ENCODE measurements at regions not wholly inside any gene's neighbourhood (a gene's known extent, or its start where the extent isn't known, plus 50 kb on each side); places are given as distances from the start of the nearest gene placed in this dataset.

DNA sequence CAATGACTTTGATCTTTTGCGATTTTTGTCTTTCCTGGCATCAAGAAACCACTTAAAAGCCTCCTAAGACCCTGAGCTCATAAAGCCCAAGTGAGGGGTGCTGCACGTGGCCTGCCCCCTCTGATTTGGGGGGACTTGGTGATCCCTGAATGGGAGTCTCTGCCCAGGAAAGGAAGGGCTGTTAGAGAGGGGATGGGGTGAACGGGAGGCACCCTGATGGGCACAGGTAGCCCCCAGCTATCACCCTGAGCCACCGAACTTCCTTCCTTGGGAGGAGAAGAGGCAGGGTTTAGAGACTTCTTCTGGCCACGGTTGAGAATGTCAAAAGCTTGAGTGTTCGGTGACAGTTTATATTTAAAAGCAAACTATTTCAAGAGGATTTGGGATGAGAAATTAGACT lies 305.5 kb downstream of the ZNF536 start:
- no peak for DNase-seq

DNA sequence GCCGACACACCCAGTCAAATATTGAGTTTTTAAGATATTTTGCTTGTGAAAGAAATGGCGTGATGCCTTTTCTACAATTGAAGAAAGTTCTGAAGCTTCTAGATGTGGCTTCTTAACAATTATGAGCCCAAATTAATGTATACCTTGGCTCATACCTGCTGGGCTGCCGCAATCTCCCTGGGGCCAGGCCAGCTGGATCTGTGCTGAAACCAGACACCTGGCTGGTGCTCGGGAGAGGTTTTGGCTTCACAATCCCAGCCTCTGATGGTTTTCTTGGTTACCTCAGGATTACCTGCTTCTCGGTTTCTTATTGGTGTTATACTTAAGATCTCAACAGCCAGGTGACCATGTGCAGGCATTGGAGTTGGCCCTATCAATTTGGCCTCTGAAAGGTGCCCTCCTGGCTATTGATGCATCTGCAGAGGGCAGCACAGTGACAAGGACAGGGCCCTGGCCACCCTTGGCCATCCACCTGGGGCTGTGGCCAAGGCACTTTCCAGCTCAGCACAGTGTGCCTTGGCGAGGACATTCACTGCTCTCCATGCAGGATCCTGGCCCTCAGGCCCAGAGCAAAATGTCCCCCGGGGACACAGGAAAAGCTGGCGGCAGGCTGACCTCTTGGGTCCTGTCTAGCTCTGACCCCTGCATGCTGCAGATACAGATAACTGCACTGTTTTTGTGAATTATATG lies 305.0 kb downstream of the ZNF536 start:
- DNase-seq, result no peak

DNA sequence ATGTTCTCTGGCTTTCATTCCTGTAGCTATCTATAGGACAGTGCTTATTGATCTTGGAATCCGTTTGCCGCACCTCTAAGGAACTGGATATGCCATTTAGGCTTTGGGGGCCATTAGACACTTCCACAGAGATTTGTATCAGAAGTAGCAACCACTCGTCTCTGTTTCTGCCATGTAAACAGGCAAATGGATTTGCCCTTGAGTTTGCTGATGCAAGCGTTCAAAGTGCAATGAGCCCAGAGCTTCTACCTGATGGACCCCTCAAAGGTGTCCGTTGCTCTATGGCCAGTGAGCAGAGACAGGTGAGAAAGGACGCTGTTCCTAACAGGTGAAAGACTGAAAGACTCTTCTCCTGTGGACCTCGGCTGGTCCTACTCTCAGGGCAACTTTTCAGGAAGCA lies 302.9 kb downstream of the ZNF536 start:
- no peak for DNase-seq

- no peak for DNase-seq
These were observed 302.5 kb downstream of the ZNF536 start for GRCh38 chr19:30674656-30675055.

DNA sequence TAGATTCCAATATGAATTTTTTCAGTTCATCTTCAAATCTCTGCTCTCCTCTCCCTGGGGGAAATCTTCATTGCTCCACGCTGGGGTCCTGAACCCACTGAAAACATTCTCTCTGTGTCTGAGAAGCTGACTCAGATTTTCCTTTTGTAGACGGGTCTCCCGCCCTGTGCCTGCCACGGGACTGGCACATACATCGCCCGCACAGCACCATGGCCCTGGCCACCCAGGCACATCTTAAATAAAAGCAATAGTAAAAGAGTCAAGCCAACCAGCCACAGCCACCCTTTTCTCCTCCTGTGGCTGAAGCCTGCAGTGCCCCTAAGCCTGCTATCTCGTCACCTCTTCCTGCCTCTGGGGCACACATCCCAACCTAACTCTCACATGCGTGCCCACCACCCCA lies 301.2 kb downstream of the ZNF536 start:
- DNase-seq, result no peak

- no peak for DNase-seq
These were observed 300.7 kb downstream of the ZNF536 start for GRCh38 chr19:30672926-30673325.

DNA sequence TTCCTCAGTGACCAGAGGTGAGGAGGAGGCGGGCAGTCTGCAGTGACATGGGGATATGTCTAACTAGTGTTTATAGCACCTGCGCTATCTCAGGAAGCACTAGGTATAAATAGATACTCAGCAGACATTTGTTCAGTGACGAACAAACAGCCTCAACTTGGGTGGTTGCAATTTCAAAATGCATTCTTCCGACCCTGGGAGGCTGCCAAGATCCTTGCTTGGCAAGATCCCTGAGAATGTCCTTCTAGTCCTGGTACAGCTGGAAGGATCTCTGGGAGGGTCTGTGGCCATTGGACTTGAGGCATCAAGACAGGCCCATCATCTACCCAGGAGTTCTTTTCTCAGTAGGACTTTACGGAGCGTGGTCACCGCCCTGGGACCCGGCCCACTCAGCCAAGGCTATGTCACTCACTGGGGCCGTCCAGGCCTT lies 299.5 kb downstream of the ZNF536 start:
- DNase-seq, result no peak

DNA sequence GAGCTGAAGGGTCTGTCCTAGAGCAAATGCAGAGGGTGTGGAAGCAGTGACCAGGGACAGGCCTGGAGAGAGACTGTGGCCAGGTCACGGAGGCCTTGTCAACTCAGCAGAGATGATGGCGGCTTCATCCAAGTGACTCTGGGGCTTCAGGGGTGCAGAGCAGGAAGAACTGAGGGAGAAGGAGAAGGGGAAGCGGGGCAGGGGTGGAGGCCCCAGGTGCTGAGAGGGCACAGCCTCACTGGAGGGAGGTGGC lies 299.1 kb downstream of the ZNF536 start:
- DNase-seq, result no peak

DNA sequence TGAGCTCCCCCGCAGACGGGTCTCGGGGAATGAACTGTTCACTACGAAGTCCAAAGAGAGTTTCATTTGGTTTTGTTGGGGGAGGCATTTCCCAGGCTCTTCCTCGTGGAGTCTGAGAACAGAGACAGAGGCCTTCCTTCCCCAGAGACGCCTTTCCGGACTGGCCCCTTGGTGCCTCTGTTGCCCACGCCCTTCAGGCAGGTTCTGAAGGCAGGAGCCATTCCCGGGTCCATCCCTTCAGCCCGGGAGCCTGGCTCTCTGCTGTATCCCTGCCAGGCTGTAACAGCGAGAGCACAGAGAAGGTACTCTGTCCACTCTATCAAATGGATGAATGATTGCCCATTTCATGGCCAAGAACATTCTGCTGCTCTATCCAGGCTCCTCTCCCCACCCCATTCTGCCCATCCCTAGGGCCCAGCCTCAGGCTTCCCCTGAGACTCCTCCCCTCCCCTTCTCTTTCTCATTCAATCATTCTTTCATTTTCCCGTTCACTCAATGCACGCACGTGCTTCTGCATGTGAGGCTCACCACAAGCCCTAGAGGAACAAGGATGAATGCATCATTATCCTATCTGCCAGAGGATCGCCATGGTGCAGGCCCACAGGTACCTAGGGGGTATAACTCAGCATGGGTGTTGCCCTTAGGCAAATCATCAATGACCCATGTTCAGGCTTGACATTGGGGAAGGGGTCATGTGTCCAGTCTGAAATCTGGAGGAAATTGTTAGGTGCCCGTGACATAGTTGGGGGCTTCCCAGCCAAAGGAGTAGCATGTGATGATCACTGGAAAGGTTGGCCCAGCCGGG lies 298.6 kb downstream of the ZNF536 start:
- no peak for DNase-seq

- DNase-seq, result no peak
These were observed 297.8 kb downstream of the ZNF536 start for GRCh38 chr19:30670011-30670329.

DNA sequence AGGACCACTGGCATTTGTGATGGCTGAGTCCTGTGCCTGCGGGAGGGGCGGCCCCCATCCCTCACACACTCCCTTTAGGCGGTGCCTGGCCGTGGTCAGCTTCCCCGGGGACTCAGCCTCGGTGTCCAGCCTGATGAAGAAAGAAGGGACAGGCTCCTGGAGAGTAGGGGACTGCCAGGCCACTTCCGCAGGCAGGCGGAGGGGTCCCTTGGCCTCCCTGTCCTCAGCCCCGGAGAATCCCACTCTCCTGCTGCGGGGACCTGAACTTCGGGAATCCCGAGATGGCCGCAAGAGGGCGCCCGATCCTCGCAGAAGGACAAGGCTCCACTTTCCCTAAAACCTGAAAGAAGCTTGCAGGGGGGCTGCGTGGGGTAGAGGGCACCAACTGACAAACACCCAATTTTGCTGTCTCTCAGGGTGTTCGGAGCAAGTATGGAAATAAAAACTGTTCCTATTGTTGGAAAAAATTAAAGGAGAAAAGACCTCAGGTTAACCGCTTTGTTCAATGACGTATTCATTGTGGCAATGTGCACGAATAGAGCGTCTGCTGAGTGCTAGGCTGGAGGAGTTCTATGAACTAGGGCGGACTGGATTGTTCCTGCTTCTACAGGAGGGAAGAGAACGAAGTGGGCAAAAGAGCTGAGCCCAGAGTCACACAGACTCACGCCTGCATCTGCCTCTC lies 297.3 kb downstream of the ZNF536 start:
- DNase-seq, result peak; percentile 45

DNA sequence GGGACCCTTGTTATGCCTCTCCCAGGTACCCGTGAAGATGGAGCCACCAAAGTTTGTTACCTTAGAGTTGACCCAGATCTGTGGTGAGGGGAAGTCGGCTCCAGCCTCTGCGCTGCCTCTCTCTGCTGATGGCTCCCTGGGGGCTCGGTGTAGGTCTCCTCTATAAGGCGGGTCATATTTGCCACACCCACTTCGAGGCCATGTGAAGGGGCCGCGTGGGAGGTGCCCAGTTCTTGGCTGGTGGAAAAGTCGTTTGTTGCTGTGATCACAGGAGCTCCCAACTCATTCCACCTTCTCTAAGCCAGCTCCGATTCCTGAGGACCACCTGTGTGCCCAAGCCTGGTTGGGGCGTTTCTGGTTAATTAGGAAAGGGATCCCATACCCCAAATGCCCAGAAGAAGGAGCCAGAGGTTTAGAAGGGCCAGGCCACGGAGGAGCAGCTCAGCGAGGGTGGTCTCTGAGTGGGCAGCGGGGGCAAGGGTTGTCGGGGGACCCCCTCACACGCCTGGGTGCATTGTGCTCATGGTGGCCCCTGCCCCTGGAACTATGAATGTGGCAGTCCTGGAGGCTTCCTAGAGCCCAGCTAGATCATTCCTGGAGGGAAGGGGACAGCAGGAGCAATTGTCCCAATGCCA lies 296.5 kb downstream of the ZNF536 start:
- no peak for DNase-seq

DNA sequence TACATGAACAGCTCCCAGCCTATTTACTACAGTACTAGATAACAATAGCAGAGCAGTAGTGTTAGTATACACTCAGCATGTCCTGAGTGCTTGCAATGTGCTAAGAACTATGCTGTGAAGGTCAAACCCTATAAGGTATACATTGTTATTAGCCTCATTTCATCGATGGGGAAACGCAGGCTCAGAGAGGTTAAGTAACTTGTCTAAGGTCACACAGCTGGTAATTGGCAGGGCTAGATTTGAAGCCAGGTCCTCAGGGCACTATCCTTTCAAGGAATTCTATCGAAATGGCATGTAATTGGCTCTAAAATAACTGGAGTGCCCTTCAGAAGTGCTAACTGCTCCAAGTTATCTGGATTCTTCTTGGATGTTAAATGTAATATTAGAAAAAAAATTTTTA lies 295.6 kb downstream of the ZNF536 start:
- DNase-seq, result no peak

DNA sequence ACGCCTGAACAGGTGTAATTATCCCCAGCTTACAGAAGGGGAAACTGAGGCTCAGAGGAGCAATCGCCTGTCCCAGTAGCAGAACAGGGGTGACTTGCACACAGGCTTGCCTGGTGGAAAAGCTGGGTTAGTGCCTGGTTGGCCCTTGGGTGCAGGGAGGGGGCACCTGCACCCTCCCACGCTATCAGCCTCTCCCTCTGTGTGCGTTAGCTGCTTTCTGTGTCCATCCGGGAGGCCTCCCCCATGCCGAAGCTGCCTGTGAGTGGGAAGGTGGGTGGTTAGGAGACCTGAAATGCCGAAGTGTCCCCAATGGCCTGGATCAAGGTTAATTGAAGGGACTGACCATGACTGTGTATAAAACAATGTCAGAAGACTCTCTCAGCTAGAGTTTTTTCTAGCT lies 295.0 kb downstream of the ZNF536 start:
- no peak for DNase-seq

DNA sequence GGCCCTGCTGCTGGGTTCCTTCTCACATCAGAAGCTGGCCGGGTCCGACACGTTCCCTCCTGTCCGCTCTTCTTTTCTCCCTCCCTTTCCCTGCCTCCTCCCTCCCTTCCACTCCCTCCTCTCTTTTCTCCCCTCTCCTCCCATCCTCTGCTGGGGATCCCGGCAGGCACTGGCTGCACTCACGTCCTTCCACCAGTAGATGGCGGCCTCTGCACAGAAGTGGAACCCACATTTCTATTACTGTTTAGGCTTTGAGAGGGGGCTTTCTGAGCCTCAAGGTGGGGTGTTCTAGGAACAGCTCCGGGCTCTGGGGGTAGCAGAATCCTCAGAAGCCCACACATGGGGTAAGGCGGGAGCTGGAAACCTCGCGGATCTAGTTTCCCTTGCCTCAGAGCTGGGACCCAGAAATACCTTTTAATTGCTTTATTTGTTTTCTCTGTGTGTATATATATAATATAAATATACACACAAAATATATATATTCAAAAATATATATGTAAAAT lies 294.2 kb downstream of the ZNF536 start:
- peak; percentile 37 for DNase-seq

- DNase-seq, result no peak
These were observed 293.3 kb downstream of the ZNF536 start for GRCh38 chr19:30665449-30665848.

GRCh38 chr19:30663611-30664174 lies 291.5 kb downstream of the ZNF536 start:
- DNase-seq, result no peak

- peak; percentile 82 for DNase-seq
These were observed 290.2 kb downstream of the ZNF536 start for GRCh38 chr19:30662211-30662861.

GRCh38 chr19:30659638-30660037 lies 287.5 kb downstream of the ZNF536 start:
- no peak for DNase-seq

DNA sequence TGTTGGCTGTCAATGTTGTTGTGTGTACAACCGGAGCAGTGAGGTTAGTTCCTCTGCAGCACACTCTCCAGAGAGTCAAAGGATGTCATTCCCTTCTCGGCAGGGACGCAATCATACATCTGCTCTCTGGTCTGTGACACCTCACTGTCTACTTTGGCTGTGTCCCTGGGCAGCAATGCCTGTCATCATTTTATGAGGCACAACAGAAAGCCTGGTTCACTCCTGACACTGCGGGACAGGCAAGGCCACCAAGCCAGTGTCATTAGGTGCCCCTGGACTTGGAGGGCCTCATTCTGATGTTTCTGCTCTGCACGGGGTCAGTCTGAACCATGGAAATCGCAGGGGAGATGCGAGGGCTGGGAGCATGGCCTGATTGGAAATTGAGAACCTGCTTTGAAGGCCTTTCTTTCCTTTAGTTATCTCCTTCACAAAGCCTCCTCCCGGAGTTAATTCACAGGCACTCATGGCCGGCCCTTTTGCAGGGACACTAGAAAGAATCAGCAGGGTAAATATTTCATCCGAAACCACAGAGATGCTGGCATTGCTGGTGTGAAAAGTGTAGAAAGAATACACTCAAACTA lies 284.4 kb downstream of the ZNF536 start:
- no peak for DNase-seq

DNA sequence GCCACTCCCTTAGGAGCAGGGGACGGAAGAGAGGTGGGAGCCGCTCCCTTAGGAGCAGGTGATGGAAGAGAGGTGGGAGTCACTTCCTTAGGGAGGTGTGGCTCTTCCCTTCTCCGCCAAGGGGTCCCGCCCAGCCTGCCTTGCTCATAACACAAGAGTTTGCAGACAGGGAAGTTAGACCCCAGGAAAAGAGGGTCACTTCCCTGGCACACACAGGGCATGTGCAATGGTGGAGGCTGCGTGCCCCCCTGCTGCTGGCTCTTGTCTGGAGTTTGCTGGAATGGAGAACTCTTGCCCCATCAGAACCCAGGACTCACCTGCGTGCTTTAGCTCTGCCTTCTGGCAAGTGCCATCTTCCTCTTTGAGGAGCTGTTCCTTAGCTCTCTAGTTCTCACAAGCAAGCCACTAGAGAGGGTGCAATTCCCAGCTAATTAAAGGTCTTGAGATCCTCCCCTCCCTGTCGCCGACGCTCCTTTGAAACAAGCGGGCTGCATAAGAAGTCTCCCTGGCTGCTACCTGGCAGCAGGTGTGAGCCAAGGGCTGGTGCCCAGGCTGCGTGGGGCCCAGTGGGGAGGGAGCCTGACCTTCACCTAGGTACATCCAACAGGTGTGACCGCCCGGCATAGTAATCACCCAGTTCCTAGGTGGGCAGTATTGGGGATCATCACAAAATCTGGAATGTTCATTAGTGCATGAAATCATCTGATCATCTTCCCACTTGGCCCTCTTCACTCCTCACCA lies 281.6 kb downstream of the ZNF536 start:
- DNase-seq, result no peak

Measured in fibroblast of skin of back (primary cell).